SK-N-SH (cell line): ENCODE measurements at regions not wholly inside any gene's neighbourhood (a gene's known extent, or its start where the extent isn't known, plus 50 kb on each side); places are given as distances from the start of the nearest gene placed in this dataset.

Experiments used
- CTCF ChIA-PET: fragments of 300-600, 350-600 bp; formaldehyde crosslinking; extraction: SDS; loops from one replicate; lab custom pipeline; 2021; lab: Yijun Ruan, JAX
- POLR2A ChIA-PET: fragments of 350-600 bp; sonication (Branson Sonifier 250); formaldehyde crosslinking; extraction: SDS; loops from one replicate; lab custom pipeline; 2020; ENCODE audit warnings: antibody characterized with exemption, inconsistent platforms; lab: Yijun Ruan, JAX
- DNase-seq: peaks from one replicate; pipeline ENCODE4 v3.0.0; 2012
- H2AFZ ChIP-seq: fragments of 200-600 bp; sonication (generic); 2 replicates; pipeline ENCODE4 v1.8.1; 2016; ENCODE audit warnings: antibody characterized with exemption, mild to moderate bottlenecking, low read depth
- H3F3A ChIP-seq: fragments of 200-600 bp; sonication (generic); replicated peaks from 2 replicates; pipeline ENCODE3; 2016; ENCODE audit warnings: antibody characterized with exemption, mild to moderate bottlenecking; ENCODE audit not compliant: insufficient read depth
- H3K27ac ChIP-seq, 2 experiments: fragments of 200-500 bp in 1 of 2; fragments of 200-600 bp in 1 of 2; sonication (Bioruptor generic) in 1 of 2; sonication (generic), shearing (Covaris generic) in 1 of 2; 2 replicates each; pipeline versions ENCODE4 v1.5.1 to v1.6.1; 2014 to 2016; ENCODE audit warnings: low read depth in 2 of 2, inconsistent platforms in 1 of 2, low read length in 1 of 2, mild to moderate bottlenecking in 1 of 2, mixed read lengths in 1 of 2
- H3K27me3 ChIP-seq: fragments of 200-600 bp; sonication (generic), shearing (Covaris generic); 2 replicates; pipeline ENCODE4 v1.6.1; 2016; ENCODE audit warnings: mixed run types; ENCODE audit not compliant: insufficient read depth
- H3K36me3 ChIP-seq, 2 experiments: fragments of 200-500 bp in 1 of 2; fragments of 200-600 bp in 1 of 2; sonication (Bioruptor generic) in 1 of 2; sonication (generic) in 1 of 2; replicated peaks in 1 of 2; 2 replicates each; pipeline versions ENCODE3 to v1.5.1; 2014 to 2016; ENCODE audit warnings: low read length in 1 of 2, mild to moderate bottlenecking in 1 of 2; ENCODE audit not compliant: insufficient read depth in 2 of 2, control insufficient read depth in 1 of 2
- H3K4me1 ChIP-seq, 2 experiments: fragments of 200-500 bp in 1 of 2; fragments of 200-600 bp in 1 of 2; sonication (Bioruptor generic) in 1 of 2; sonication (generic), shearing (Covaris generic) in 1 of 2; 2 replicates each; pipeline versions ENCODE4 v1.5.1 to v1.6.1; 2014 to 2016; ENCODE audit warnings: low read depth in 1 of 2, low read length in 1 of 2, mixed run types in 1 of 2; ENCODE audit not compliant: insufficient read depth in 2 of 2, control insufficient read depth in 1 of 2
- H3K4me2 ChIP-seq: fragments of 200-600 bp; sonication (generic), shearing (Covaris generic); 2 replicates; pipeline ENCODE4 v1.6.1; 2017; ENCODE audit warnings: mixed run types
- H3K4me3 ChIP-seq, 2 experiments: fragments of 200-500 bp in 1 of 2; fragments of 200-600 bp in 1 of 2; sonication (Bioruptor generic) in 1 of 2; sonication (generic), shearing (Covaris generic) in 1 of 2; 2 replicates each; pipeline versions ENCODE4 v1.5.1 to v1.8.1; 2014 to 2016; ENCODE audit warnings: low read depth in 2 of 2, inconsistent platforms in 1 of 2, low read length in 1 of 2, mild to moderate bottlenecking in 1 of 2, mixed read lengths in 1 of 2, moderate library complexity in 1 of 2
- H3K79me2 ChIP-seq: fragments of 200-600 bp; sonication (generic); 2 replicates; pipeline ENCODE4 v1.8.1; 2017; ENCODE audit warnings: mild to moderate bottlenecking; ENCODE audit not compliant: insufficient read depth
- H3K9ac ChIP-seq: fragments of 200-600 bp; sonication (generic); 2 replicates; pipeline ENCODE4 v1.6.1; 2017; ENCODE audit warnings: mixed run types
- H3K9me2 ChIP-seq: fragments of 200-600 bp; sonication (generic); 2 replicates; pipeline ENCODE4 v1.6.1; 2017; ENCODE audit warnings: mixed run types
- H3K9me3 ChIP-seq: fragments of 200-600 bp; sonication (generic); 2 replicates; pipeline ENCODE4 v1.6.1; 2017; ENCODE audit warnings: mixed run types, mild to moderate bottlenecking, moderate library complexity
- H4K20me1 ChIP-seq: fragments of 200-600 bp; sonication (generic); 2 replicates; pipeline ENCODE4 v1.6.1; 2017; ENCODE audit warnings: mild to moderate bottlenecking, mixed run types; ENCODE audit not compliant: insufficient read depth
- CHD2 ChIP-seq: fragments of 150-350 bp; IDR thresholded peaks from 2 replicates; pipeline ENCODE4 v1.6.1; 2018; ENCODE audit warnings: low read length; ENCODE audit not compliant: partially characterized antibody
- EZH2phosphoT487 ChIP-seq: fragments of 200-600 bp; sonication (generic); IDR thresholded peaks from 2 replicates; pipeline ENCODE4 v1.6.1; 2017; ENCODE audit warnings: low read depth, mixed run types, mild to moderate bottlenecking, antibody characterized with exemption, moderate library complexity, borderline replicate concordance
- FOXJ3 ChIP-seq: sonication (generic); formaldehyde crosslinking; IDR thresholded peaks from 2 replicates; pipeline ENCODE4 v1.5.1; 2020; ENCODE audit warnings: mild to moderate bottlenecking, missing genetic modification reagents
- FOXM1 ChIP-seq: IDR thresholded peaks from 2 replicates; pipeline ENCODE4 v1.4.0; 2012; ENCODE audit warnings: low read depth, mild to moderate bottlenecking
- GABPA ChIP-seq: IDR thresholded peaks from 2 replicates; pipeline ENCODE4 v1.4.0; 2012; ENCODE audit warnings: low read depth, mild to moderate bottlenecking
- GATA2 ChIP-seq: sonication (generic); formaldehyde crosslinking; IDR thresholded peaks from 2 replicates; pipeline ENCODE4 v1.5.0; 2020; ENCODE audit warnings: mild to moderate bottlenecking, missing genetic modification reagents
- IRF3 ChIP-seq: fragments of 150-350 bp; IDR thresholded peaks from 2 replicates; pipeline ENCODE4 v1.6.1; 2016; ENCODE audit warnings: mild to moderate bottlenecking, low read depth, low read length
- JUND ChIP-seq: IDR thresholded peaks from 2 replicates; pipeline ENCODE4 v1.4.0; 2012
- MAX ChIP-seq: IDR thresholded peaks from 2 replicates; pipeline ENCODE4 v1.4.0; 2012; ENCODE audit warnings: low read depth
- MEF2A ChIP-seq: IDR thresholded peaks from 2 replicates; pipeline ENCODE4 v1.4.0; 2012; ENCODE audit warnings: low read depth, borderline replicate concordance
- MXI1 ChIP-seq: IDR thresholded peaks from 2 replicates; pipeline ENCODE4 v1.6.1; 2012; ENCODE audit warnings: mild to moderate bottlenecking, low read depth, low read length, improper control_type of control experiment
- NFIC ChIP-seq: IDR thresholded peaks from 2 replicates; pipeline ENCODE4 v1.4.0; 2012; ENCODE audit warnings: borderline replicate concordance
- NRF1 ChIP-seq: IDR thresholded peaks from 2 replicates; pipeline ENCODE4 v1.6.1; 2012; ENCODE audit warnings: low read depth, mild to moderate bottlenecking, low read length
- RAD21 ChIP-seq: IDR thresholded peaks from 2 replicates; pipeline ENCODE4 v1.6.1; 2012; ENCODE audit warnings: mild to moderate bottlenecking, low read length
- RCOR1 ChIP-seq: fragments of 150-350 bp; IDR thresholded peaks from 2 replicates; pipeline ENCODE4 v1.6.1; 2017; ENCODE audit warnings: antibody characterized with exemption, low read length
- REST ChIP-seq: IDR thresholded peaks from 2 replicates; pipeline ENCODE4 v1.6.1; 2012; ENCODE audit warnings: mild to moderate bottlenecking, low read depth, low read length, moderate library complexity
- USF2 ChIP-seq: fragments of 150-350 bp; IDR thresholded peaks from 2 replicates; pipeline ENCODE4 v1.6.1; 2017; ENCODE audit warnings: antibody characterized with exemption, low read length, low read depth, borderline replicate concordance
- YY1 ChIP-seq: IDR thresholded peaks from 2 replicates; pipeline ENCODE4 v1.4.0; 2012; ENCODE audit warnings: low read depth, mild to moderate bottlenecking
- WGBS: methylation state at CpG from one replicate; pipeline ENCODE4 v1.1.6; 2017; ENCODE audit warnings: low lambda C conversion rate; 5-methylcytosine and 5-hydroxymethylcytosine counted together
- TF ChIP-seq, protein P1 (sequence below): IDR thresholded peaks from 2 replicates; pipeline ENCODE4; 2012
- TF ChIP-seq, protein P2 (sequence below): IDR thresholded peaks from 2 replicates; pipeline ENCODE4 v1.4.0; 2012; ENCODE audit warnings: low read depth, borderline replicate concordance

- Histone ChIP-seq H3K36me3 (no peaks in the 10 kb centered on the region), H3K4me1 (peaks cover 0 to 4% of the 10 kb centered on the region in 2 experiments; a peak in 2 of 4 replicates), H3K9ac (no peak overlapping the region), H4K20me1 (no peaks in the 10 kb centered on the region), H2AFZ (no peak overlapping the region), H3K4me2 (no peak overlapping the region)
- CTCF ChIA-PET, result no interaction called here
- TF ChIP-seq GATA2 (CRISPR knock-in tag) (no peak), FOXM1 (no peak), YY1 (no peak), CHD2 (no peak), MAX (no peak), MEF2A (no peak), GABPA (no peak), FOXJ3 (CRISPR knock-in tag) (no peak), USF2 (no peak), MXI1 (no peak), RCOR1 (no peak), NFIC (no peak), IRF3 (no peak), EZH2phosphoT487 (no peak), REST (no peak), RAD21 (no peak), NRF1 (no peak), JUND (no peak)
- TF ChIP-seq, protein P1, sequence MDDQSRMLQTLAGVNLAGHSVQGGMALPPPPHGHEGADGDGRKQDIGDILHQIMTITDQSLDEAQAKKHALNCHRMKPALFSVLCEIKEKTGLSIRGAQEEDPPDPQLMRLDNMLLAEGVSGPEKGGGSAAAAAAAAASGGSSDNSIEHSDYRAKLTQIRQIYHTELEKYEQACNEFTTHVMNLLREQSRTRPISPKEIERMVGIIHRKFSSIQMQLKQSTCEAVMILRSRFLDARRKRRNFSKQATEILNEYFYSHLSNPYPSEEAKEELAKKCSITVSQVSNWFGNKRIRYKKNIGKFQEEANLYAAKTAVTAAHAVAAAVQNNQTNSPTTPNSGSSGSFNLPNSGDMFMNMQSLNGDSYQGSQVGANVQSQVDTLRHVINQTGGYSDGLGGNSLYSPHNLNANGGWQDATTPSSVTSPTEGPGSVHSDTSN, result no peak
- TF ChIP-seq, protein P2, sequence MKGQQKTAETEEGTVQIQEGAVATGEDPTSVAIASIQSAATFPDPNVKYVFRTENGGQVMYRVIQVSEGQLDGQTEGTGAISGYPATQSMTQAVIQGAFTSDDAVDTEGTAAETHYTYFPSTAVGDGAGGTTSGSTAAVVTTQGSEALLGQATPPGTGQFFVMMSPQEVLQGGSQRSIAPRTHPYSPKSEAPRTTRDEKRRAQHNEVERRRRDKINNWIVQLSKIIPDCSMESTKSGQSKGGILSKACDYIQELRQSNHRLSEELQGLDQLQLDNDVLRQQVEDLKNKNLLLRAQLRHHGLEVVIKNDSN, result no peak
- TF ChIP-seq, all 33 proteins: peak for 0
- no peaks in the 10 kb centered on the region for H3K79me2 ChIP-seq
- DNase-seq, result no peak
- H3K4me3 ChIP-seq, result no peak overlapping the region
- POLR2A ChIA-PET, result no interaction called here
- no peaks in the 10 kb centered on the region for H3K9me3 ChIP-seq
- no peaks in the 10 kb centered on the region for H3K27me3 ChIP-seq
- no peaks in the 10 kb centered on the region for H3F3A ChIP-seq
- H3K9me2 ChIP-seq, result no peaks in the 10 kb centered on the region
- no peak overlapping the region; a peak in 1 of 4 replicates for H3K27ac ChIP-seq
- WGBS, result 84% methylated on average over 3 of the region's 3 CpGs
Measured at GRCh38 chr10:21047511-21047910, 150.4 kb upstream of the NEBL start.
